SH-SY5Y (cell line): ENCODE measurements at regions not wholly inside any gene's neighbourhood (a gene's known extent, or its start where the extent isn't known, plus 50 kb on each side); places are given as distances from the start of the nearest gene placed in this dataset.

Source experiments
- GATA2 ChIP-seq: IDR thresholded peaks from 2 replicates; pipeline ENCODE4 v1.6.1; 2011; ENCODE audit warnings: mild to moderate bottlenecking, low read depth, low read length
- GATA3 ChIP-seq: IDR thresholded peaks from 2 replicates; pipeline ENCODE4 v1.6.1; 2011; ENCODE audit warnings: low read depth, mild to moderate bottlenecking, low read length, moderate library complexity

- no peak for TF ChIP-seq GATA2
- TF ChIP-seq GATA3: no peak
Observed at GRCh38 chr5:68762201-68762600, 331.6 kb upstream of the SLC30A5 start.
